HG03342 (cell line): ENCODE measurements at regions not wholly inside any gene's neighbourhood (a gene's known extent, or its start where the extent isn't known, plus 50 kb on each side); places are given as distances from the start of the nearest gene placed in this dataset.
"Not testable (repeated sequence)": the region's sequence is repeated elsewhere in the genome, so short reads cannot be mapped to it uniquely, and the experiment has no call there.

ENCODE experiments used
- ATAC-seq: cut with Tn5 transposase; IDR thresholded peaks from one replicate; pipeline ENCODE4 v1.9.1; 2021; ENCODE audit warnings: mild to moderate bottlenecking, moderate library complexity; ENCODE audit not compliant: unreplicated experiment

DNA sequence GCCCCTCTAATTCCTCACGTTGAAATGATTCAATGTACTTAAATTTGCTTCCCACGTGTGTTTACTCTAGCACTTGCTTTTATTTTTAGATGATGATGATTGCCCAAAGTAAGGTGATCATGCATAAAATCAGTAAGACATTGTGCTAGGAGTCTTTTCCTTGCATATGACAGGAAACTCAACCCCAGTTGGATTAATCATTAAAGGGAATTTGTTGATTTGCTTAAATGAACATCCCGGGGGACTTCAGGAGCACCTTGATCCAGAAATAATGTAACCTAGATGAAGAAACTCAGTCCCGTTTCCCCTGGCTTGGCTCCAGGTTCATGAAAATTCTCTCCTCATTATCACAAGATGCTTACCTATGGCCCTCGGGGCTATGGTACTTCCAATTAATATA is 106.1 kb upstream of the STC2 start:
- no peak for ATAC-seq

GRCh38 chr5:173430394-173430793 is 102.2 kb upstream of the STC2 start:
- ATAC-seq = no peak

GRCh38 chr5:173429489-173430150 is 101.4 kb upstream of the STC2 start:
- ATAC-seq = no peak

GRCh38 chr5:173423452-173424117 is 95.4 kb upstream of the STC2 start:
- no peak for ATAC-seq

GRCh38 chr5:173420108-173420507 is 91.9 kb upstream of the STC2 start:
- no peak for ATAC-seq

DNA sequence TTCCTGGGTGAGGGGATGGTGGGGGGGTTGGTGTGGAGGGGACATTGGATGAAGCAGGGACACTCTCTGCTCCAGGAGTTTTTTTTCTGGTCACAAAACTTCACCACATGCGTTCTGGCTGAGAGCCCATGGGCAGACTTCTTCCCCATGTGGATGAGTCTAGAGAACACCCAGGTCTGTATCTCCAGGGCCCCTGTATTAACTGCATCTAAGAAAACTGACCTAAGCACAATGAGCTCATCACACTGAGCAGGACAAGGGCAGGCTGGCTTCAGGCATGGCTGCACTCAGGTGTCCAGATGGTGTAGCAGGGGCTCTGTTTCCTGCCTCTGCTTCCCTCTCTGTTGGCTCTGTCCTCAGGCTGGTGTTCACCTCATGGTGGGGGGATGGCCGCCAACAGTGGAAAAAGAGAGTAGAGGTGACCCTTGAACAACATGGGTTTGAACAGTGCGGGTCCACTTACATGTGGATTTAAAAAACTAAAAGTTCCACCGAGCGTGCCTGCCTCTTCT is 85.3 kb upstream of the STC2 start:
- ATAC-seq = no peak

DNA sequence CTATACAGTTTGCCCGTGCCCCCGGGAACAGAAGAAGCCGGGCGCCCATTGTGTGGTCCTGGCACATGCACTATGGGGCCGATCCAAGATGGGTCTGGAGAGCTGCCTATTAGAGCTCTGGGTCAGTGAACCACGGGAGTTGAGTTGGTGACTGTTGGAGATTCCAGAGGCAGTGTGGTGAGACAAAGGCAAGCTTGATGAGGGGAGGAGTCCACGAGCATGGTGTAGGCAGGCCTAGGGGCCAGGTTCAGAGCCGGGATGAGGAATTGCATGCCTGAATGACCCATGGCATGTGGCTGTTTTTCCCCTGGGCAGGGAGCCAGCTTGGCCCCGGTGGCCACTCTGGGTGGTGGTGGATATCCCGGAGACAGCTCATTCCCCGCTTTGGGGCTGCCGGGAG is 84.4 kb upstream of the STC2 start:
- no peak for ATAC-seq

- no peak for ATAC-seq
These were observed 83.8 kb upstream of the STC2 start for GRCh38 chr5:173411791-173412555.

GRCh38 chr5:173410459-173411233 is 82.4 kb upstream of the STC2 start:
- no peak for ATAC-seq

DNA sequence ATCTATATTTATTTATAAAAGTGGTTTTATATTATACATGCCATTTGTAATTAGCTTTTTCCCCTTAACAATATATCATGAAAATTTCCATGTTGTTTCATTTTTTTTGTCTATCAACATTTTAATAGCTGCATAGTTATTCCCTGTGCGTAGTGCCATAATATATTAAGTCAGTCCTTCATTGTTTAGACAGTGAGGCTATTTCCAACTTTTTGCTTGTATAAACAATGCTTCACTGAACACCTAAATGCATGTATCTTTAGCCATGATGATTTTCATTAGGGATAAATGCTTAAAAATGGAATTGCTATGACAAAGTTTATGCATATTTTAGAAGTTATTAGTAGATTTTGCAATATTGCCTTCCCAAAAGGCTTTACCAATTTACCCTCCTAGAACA is 80.7 kb upstream of the STC2 start:
- ATAC-seq = no peak

DNA sequence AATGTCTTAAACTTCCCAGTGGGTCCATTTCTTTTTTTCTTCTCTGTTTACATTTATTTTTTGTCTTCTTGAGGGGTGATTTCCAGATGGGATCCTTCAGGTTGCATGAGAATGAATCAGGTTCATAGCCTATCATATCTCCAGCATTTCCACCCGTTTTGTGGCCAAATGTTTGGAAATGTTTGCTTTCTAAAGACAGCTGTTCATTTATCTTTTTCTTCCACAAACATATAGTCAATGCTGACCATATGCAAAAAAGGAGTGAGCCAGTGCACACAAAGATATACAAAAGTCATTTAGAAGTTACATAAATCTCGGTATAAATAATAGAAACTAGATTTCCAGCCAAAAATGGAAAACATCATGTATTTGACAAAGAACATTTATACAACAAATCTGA is 71.6 kb upstream of the STC2 start:
- ATAC-seq = no peak

DNA sequence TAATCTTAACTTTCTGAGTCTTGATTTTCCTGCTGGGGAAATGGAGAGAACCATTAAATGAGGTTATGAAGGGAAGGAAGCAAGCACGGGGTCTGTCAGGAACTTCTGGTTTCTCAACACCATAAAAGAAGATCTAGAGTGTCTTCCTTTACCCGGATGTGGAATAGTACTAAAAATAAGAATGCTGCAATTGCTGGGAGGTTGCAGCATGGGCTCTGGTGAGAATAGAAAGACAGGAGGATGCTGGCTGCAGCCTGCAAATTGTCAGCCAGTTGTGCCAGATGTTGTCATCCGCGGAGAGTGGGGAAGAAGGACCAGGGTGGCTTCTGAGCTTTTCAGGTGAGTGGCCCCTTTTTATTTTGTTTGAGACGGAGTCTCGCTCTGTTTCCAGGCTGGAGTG is 69.3 kb upstream of the STC2 start:
- ATAC-seq = no peak

DNA sequence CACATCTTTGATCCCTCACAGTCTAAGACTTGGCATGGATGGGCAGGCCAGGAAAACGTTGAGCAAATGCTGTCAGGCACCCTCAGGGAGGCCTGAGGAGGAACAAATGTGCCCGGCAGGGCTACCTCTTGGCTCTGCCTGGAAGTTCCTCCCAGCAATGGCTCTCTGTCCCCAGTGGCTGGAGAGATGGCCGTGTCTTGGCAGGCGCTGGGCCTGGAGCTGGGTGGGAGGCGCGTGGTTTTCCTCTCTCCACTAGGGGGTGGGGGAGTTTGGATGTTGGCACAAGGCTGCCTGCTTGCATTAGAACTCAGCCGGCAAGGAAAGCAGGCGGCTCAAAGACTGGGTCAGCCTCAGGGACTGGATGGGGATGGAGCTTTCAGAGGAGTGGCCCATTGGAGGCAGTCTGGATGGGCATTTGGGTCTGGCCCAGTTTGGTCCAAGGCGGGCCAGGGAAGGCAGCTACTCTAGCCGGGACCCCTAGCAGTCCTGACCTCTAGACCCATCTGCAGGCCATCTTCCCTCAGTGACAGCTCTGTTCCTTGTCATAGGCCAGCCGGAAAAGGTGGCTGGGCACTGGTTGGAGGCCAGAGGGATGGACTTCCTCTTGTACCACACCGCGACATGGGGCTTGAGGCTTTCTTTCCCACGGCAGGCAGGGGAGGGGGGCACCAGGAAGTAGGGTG is 68.2 kb upstream of the STC2 start:
- ATAC-seq = no peak

DNA sequence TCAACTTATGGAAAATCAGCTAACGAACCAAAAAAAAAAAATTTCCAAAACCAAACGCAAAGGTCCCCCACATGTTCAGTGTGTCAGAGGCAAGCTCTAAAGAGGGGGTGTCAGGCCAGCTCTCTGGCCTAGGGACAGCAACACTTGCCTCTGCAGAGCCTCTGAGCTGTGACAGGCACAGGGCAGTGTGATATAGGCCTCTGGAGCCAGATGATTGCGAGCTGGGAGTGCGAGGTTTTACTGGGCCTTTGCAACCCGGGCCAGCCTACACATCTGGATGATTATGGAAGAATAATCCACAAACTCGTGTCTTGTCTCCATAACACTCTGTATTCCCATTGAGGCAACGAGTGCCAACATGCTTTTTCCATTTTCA is 67.7 kb upstream of the STC2 start:
- ATAC-seq = no peak

GRCh38 chr5:173395257-173395932 is 67.2 kb upstream of the STC2 start:
- no peak for ATAC-seq

DNA sequence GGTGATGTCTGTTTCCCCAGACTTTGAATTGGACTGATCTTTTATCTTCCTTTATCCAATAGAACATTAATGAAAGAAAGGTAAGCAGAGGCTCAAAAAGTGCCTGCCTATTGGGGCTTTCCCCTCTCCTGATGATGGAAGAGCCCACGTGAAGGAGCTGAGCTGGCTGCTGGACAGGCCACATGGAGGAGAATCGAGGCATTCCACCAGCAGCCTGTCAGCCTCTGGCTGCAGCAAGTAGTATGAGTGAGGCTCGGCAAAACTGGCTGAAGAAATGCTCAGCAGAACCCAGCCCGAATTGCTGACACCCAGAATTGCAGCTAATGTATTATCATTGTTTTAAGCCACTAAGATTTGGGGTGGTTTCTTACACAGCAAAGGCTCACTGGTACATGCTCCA is 66.5 kb upstream of the STC2 start:
- ATAC-seq = no peak

- ATAC-seq = no peak
These were observed 64.0 kb upstream of the STC2 start for GRCh38 chr5:173392172-173392571.

DNA sequence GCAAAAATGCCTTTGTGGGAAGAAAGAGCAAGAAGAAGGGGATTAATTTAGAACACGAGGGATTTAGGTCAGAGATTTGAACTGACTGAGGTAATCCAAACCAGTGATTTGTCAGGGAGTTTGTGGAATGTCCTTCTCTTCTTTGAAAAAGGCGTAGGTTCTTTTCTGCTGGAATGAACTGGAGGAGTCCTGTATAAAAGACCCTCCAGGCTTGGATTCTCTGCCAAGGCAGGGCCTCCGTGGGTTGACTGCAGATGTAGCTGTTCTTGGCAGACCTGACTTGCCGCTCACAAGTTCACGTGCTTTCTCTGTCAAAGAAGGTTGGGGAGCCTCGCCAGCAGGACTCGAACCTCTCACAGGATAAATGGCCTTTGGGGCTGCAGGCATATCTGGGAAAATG is 62.8 kb upstream of the STC2 start:
- no peak for ATAC-seq

GRCh38 chr5:173387293-173387692 is 59.1 kb upstream of the STC2 start:
- not testable (repeated sequence) for ATAC-seq

- ATAC-seq = no peak
These were observed 57.7 kb upstream of the STC2 start for GRCh38 chr5:173385832-173386360.
